Breast epithelium (tissue), 4 donors: ENCODE measurements at regions not wholly inside any gene's neighbourhood (a gene's known extent, or its start where the extent isn't known, plus 50 kb on each side); places are given as distances from the start of the nearest gene placed in this dataset.

ENCODE experiments used
- DNase-seq, 2 donors: peaks; one replicate each; pipeline ENCODE4 v3.0.0-alpha.2; 2019; ENCODE audit warnings: low spot score in 2 of 2
- H3K27ac ChIP-seq, 2 donors: fragments of 200-600 bp; sonication (generic) in 1 of 2; one replicate each; pipeline ENCODE4 v1.5.1; 2016 to 2019; ENCODE audit warnings: mild to moderate bottlenecking in 1 of 2
- H3K27me3 ChIP-seq, 2 donors: fragments of 200-600 bp; sonication (generic) in 1 of 2; one replicate each; pipeline versions ENCODE4 v1.5.1 to v1.6.0; 2017 to 2019; ENCODE audit warnings: control low read depth in 1 of 2, mild to moderate bottlenecking in 1 of 2
- H3K36me3 ChIP-seq: fragments of 200-600 bp; one replicate; pipeline ENCODE4 v1.5.1; 2019
- H3K4me1 ChIP-seq, 2 donors: fragments of 200-600 bp; sonication (generic); one replicate each; pipeline ENCODE4 v1.5.1; 2016 to 2019; ENCODE audit warnings: control low read depth in 1 of 2
- H3K4me3 ChIP-seq, 3 donors: fragments of 200-600 bp; sonication (generic); 1 replicate in 2 of 3; 2 replicates in 1 of 3; pipeline ENCODE4 v1.5.1; 2016 to 2019; ENCODE audit warnings: mild to moderate bottlenecking in 3 of 3, moderate library complexity in 2 of 3
- H3K9me3 ChIP-seq, 2 donors: fragments of 200-600 bp; sonication (generic) in 1 of 2; one replicate each; pipeline ENCODE4 v1.5.1; 2016 to 2019; ENCODE audit warnings: control low read depth in 1 of 2
- POLR2A ChIP-seq: fragments of 450-650 bp; IDR thresholded peaks from one replicate; pipeline ENCODE4 v1.6.1; 2016; ENCODE audit warnings: antibody characterized with exemption, mild to moderate bottlenecking, moderate library complexity
- POLR2AphosphoS5 ChIP-seq, 3 donors: sonication (generic); formaldehyde crosslinking; IDR thresholded peaks; one replicate each; pipeline ENCODE4 v1.6.1; 2017; ENCODE audit warnings: antibody characterized with exemption in 3 of 3
- intact Hi-C: fragments of 100-400 bp; cut with DNase I; formaldehyde crosslinking; loops from one replicate; pipeline ENCODE4 v1.15.1; 2023; ENCODE audit warnings: low total_unique reads
- TF ChIP-seq, protein P1 (sequence below), 3 donors: fragments of 450-650 bp; IDR thresholded peaks; one replicate each; pipeline ENCODE4 v1.5.1; 2016 to 2017; ENCODE audit warnings: antibody characterized with exemption in 3 of 3, mild to moderate bottlenecking in 3 of 3, moderate library complexity in 3 of 3

- no peak for DNase-seq
- Histone ChIP-seq H3K4me1 (no peaks in the 10 kb centered on the region), H3K27me3 (no peaks in the 10 kb centered on the region), H3K9me3 (no peaks in the 10 kb centered on the region), H3K27ac (no peak overlapping the region), H3K36me3 (no peaks in the 10 kb centered on the region), H3K4me3 (no peak overlapping the region)
- intact Hi-C loops = no loop called here
- TF ChIP-seq, protein P1, sequence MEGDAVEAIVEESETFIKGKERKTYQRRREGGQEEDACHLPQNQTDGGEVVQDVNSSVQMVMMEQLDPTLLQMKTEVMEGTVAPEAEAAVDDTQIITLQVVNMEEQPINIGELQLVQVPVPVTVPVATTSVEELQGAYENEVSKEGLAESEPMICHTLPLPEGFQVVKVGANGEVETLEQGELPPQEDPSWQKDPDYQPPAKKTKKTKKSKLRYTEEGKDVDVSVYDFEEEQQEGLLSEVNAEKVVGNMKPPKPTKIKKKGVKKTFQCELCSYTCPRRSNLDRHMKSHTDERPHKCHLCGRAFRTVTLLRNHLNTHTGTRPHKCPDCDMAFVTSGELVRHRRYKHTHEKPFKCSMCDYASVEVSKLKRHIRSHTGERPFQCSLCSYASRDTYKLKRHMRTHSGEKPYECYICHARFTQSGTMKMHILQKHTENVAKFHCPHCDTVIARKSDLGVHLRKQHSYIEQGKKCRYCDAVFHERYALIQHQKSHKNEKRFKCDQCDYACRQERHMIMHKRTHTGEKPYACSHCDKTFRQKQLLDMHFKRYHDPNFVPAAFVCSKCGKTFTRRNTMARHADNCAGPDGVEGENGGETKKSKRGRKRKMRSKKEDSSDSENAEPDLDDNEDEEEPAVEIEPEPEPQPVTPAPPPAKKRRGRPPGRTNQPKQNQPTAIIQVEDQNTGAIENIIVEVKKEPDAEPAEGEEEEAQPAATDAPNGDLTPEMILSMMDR (IDR thresholded peaks at IDR 0.05) = no peak
Measured at GRCh38 chr3:90087703-90088102, 980.3 kb downstream of the EPHA3 start.

GRCh38 chr3:90091549-90091948, 984.1 kb downstream of the EPHA3 start:
- no peak for DNase-seq
- no peak for TF ChIP-seq POLR2AphosphoS5 (IDR thresholded peaks at IDR 0.05)
- TF ChIP-seq, protein P1 (IDR thresholded peaks at IDR 0.05) = peak in 1 of 3 donors; percentile 12
- Histone ChIP-seq H3K27ac (no peak overlapping the region), H3K9me3 (no peaks in the 10 kb centered on the region), H3K36me3 (no peaks in the 10 kb centered on the region), H3K4me3 (no peak overlapping the region), H3K27me3 (no peaks in the 10 kb centered on the region), H3K4me1 (no peaks in the 10 kb centered on the region)
- intact Hi-C loops = no loop called here

GRCh38 chr3:90092994-90093393, 985.6 kb downstream of the EPHA3 start:
- Histone ChIP-seq H3K4me3 (no peak overlapping the region), H3K27me3 (no peaks in the 10 kb centered on the region), H3K36me3 (no peaks in the 10 kb centered on the region), H3K9me3 (no peaks in the 10 kb centered on the region), H3K27ac (no peak overlapping the region), H3K4me1 (no peaks in the 10 kb centered on the region)
- DNase-seq = no peak
- intact Hi-C loops = no loop called here
- TF ChIP-seq, protein P1 (IDR thresholded peaks at IDR 0.05) = peak in 1 of 3 donors; percentile 17
- TF ChIP-seq POLR2AphosphoS5 (IDR thresholded peaks at IDR 0.05) (no peak), POLR2A (no peak)

DNA sequence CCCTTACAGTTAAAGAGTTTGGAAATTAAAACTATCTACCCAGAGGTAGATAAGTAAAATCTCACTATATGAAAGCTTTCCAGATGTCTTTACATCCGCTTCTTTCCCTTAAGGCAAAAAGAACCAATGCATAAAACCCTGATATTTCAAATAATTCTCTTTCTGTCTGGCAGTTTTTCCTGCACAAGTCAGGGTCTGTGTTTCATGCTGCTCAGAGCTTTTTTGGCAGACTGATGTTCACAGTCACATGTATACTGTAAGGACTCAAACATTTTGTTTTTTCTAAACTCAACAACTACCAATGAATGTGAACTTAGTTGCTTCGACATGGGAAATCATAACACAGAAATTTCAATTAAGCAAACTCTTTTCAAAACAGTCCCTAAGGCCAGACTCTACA, 988.4 kb downstream of the EPHA3 start:
- intact Hi-C loops = no loop called here
- H3K27ac ChIP-seq = no peak overlapping the region
- H3K27me3 ChIP-seq = no peaks in the 10 kb centered on the region
- no peaks in the 10 kb centered on the region for H3K4me1 ChIP-seq
- H3K4me3 ChIP-seq = no peak overlapping the region
- TF ChIP-seq, protein P1 (IDR thresholded peaks at IDR 0.05) = no peak
- TF ChIP-seq POLR2A = no peak
- TF ChIP-seq POLR2AphosphoS5 (IDR thresholded peaks at IDR 0.05) = no peak
- H3K36me3 ChIP-seq = no peaks in the 10 kb centered on the region
- DNase-seq = no peak
- no peaks in the 10 kb centered on the region for H3K9me3 ChIP-seq

DNA sequence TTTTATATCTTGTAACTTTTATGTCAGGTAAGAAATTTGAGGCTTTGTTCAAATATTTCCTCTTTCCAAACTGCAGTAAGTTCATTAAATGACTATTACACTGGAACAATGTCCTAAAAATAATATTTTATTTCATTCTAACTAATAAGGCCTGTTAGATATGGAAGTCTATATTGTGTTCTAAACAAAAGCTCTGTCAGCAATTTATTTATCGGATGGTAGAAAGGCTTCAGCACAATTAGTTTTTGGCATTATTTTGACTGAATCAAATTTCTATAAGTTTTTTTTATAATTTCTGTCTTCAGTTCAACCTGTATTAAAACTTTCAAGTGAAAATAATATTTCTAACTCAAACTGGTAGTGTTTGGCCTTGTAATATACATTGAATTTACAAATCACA, 992.1 kb downstream of the EPHA3 start:
- DNase-seq = no peak
- TF ChIP-seq POLR2A (no peak), POLR2AphosphoS5 (IDR thresholded peaks at IDR 0.05) (no peak)
- TF ChIP-seq, protein P1 (IDR thresholded peaks at IDR 0.05) = no peak
- no peak overlapping the region for H3K4me3 ChIP-seq
- intact Hi-C loops = no loop called here
- H3K9me3 ChIP-seq = no peaks in the 10 kb centered on the region
- no peak overlapping the region for H3K27ac ChIP-seq
- no peaks in the 10 kb centered on the region for H3K4me1 ChIP-seq
- H3K27me3 ChIP-seq = no peaks in the 10 kb centered on the region
- H3K36me3 ChIP-seq = no peaks in the 10 kb centered on the region
